K562 (cell line): ENCODE measurements at regions not wholly inside any gene's neighbourhood (a gene's known extent, or its start where the extent isn't known, plus 50 kb on each side); places are given as distances from the start of the nearest gene placed in this dataset.

Experiments used
- ATAC-seq: fragments of 200-7000 bp; cut with Tn5 transposase; 3 replicates; pipeline ENCODE4 v1.9.1; 2020; ENCODE audit warnings: moderate library complexity
- BruUV-seq: library from RNA; stranded (reverse); fragments of 400-500 nt; replicated peaks from 2 replicates; lab custom pipeline; 2021; lab: Mats Ljungman, UMichigan
- CTCF ChIA-PET: fragments of 300-600 bp; formaldehyde crosslinking; extraction: SDS; loops from one replicate; lab custom pipeline; 2021; ENCODE audit warnings: low intra/inter-chr PET ratio; lab: Yijun Ruan, JAX
- POLR2A ChIA-PET: fragments of 300-600, 350-650 bp; sonication (Branson Sonifier 250); formaldehyde crosslinking; extraction: SDS; loops from one replicate; lab custom pipeline; 2021; ENCODE audit warnings: antibody characterized with exemption, inconsistent platforms; lab: Yijun Ruan, JAX
- DNase-seq, 4 experiments: peaks; one replicate each; pipeline versions ENCODE4 v3.0.0 to v3.0.0-alpha.2; 2011 to 2018; ENCODE audit warnings: low spot score in 3 of 4, mixed read lengths in 3 of 4; ENCODE audit errors: extremely low read depth in 1 of 4
- FAIRE-seq: peaks from 2 replicates; lab custom pipeline; 2011; peaks lifted over from hg19 to GRCh38; lab: Jason Lieb, UNC
- H2AFZ ChIP-seq: 2 replicates; pipeline ENCODE4 v1.6.0; 2011; ENCODE audit warnings: low read depth, low read length, control low read depth, inconsistent platforms
- H3K27ac ChIP-seq: fragments of 200-600 bp; 3 replicates; pipeline ENCODE4 v1.8.0; 2011; ENCODE audit warnings: low read depth, mild to moderate bottlenecking, control low read depth, inconsistent platforms, low read length, moderate library complexity, mixed read lengths; ENCODE audit errors: extremely low read depth
- H3K27me3 ChIP-seq, 2 experiments: fragments of 300-600 bp in 1 of 2; 2 replicates in 1 of 2; 3 replicates in 1 of 2; pipeline versions ENCODE4 v1.6.0 to v1.8.0; 2011; ENCODE audit warnings: inconsistent platforms in 2 of 2, low read length in 2 of 2, mild to moderate bottlenecking in 1 of 2, mixed read lengths in 1 of 2, moderate library complexity in 1 of 2; ENCODE audit not compliant: control insufficient read depth in 2 of 2, insufficient read depth in 2 of 2
- H3K36me3 ChIP-seq: fragments of 300-600 bp; 3 replicates; pipeline ENCODE4 v1.8.0; 2011; ENCODE audit warnings: mild to moderate bottlenecking, low read length, inconsistent platforms; ENCODE audit not compliant: control insufficient read depth, insufficient read depth
- H3K4me1 ChIP-seq, 2 experiments: fragments of 200-600 bp in 1 of 2; replicated peaks in 1 of 2; 2 replicates in 1 of 2; 3 replicates in 1 of 2; pipeline versions ENCODE4 v1.5.1 to v1.8.0; 2011; ENCODE audit warnings: inconsistent platforms in 2 of 2, low read length in 2 of 2, mild to moderate bottlenecking in 1 of 2, mixed read lengths in 1 of 2, moderate library complexity in 1 of 2; ENCODE audit not compliant: control insufficient read depth in 2 of 2, insufficient read depth in 2 of 2
- H3K4me2 ChIP-seq: 2 replicates; pipeline ENCODE4 v1.6.1; 2011; ENCODE audit warnings: low read length, control low read depth, inconsistent platforms, mixed read lengths; ENCODE audit not compliant: insufficient read depth
- H3K4me3 ChIP-seq: fragments of 200-600 bp; sonication (generic), shearing (Covaris generic); 2 replicates; pipeline ENCODE4 v1.5.1; 2016; ENCODE audit warnings: control low read depth, inconsistent platforms
- H3K79me2 ChIP-seq: fragments of 200-600 bp; 3 replicates; pipeline ENCODE4 v1.8.0; 2011; ENCODE audit warnings: low read length, inconsistent platforms; ENCODE audit not compliant: control insufficient read depth, insufficient read depth
- H3K9ac ChIP-seq, 2 experiments: 2 replicates each; pipeline versions ENCODE4 v1.6.0 to v1.6.1; 2011; ENCODE audit warnings: low read depth in 2 of 2, low read length in 2 of 2, control low read depth in 1 of 2, inconsistent platforms in 1 of 2, mild to moderate bottlenecking in 1 of 2, mixed read lengths in 1 of 2; ENCODE audit not compliant: insufficient read depth in 1 of 2
- H3K9me1 ChIP-seq: one replicate; pipeline ENCODE4 v1.6.0; 2011; ENCODE audit warnings: inconsistent platforms, mild to moderate bottlenecking, low read length, moderate library complexity; ENCODE audit not compliant: control insufficient read depth, insufficient read depth
- H3K9me3 ChIP-seq: replicated peaks from 2 replicates; pipeline ENCODE4 v1.5.1; 2011; ENCODE audit warnings: low read depth, low read length, inconsistent platforms; ENCODE audit not compliant: control insufficient read depth, insufficient read depth
- H4K20me1 ChIP-seq: replicated peaks from 2 replicates; pipeline ENCODE4 v1.6.1; 2011; ENCODE audit warnings: low read length, inconsistent platforms, mixed read lengths; ENCODE audit not compliant: control insufficient read depth, insufficient read depth
- CBFA2T2 ChIP-seq: fragments of 450-650 bp; conservative IDR thresholded peaks from 2 replicates; pipeline ENCODE4 v1.6.1; 2017; ENCODE audit warnings: mild to moderate bottlenecking
- ZNF253 ChIP-seq: fragments of 250-450 bp; sonication (Bioruptor Pico); conservative IDR thresholded peaks from 2 replicates; pipeline ENCODE4 v1.6.1; 2021; ENCODE audit warnings: mild to moderate bottlenecking
- ZNF3 ChIP-seq: fragments of 250-450 bp; sonication (Bioruptor Pico); IDR thresholded peaks from 2 replicates; pipeline ENCODE4 v1.5.0; 2021; ENCODE audit warnings: mild to moderate bottlenecking, moderate library complexity
- WGBS: fragments of 100-300 bp; shearing (Covaris generic); methylation state at CpG from one replicate; pipeline ENCODE4 v1.1.6; 2016; ENCODE audit warnings: low coverage, mixed read lengths; ENCODE audit not compliant: insufficient coverage; ENCODE audit errors: missing lambda C conversion rate; 5-methylcytosine and 5-hydroxymethylcytosine counted together
- in situ Hi-C: fragments of 300-500 bp; cut with MboI; formaldehyde crosslinking; loops from 4 replicates; pipeline ENCODE4 v1.15.0; 2018; ENCODE audit warnings: inconsistent platforms, mixed read lengths
- intact Hi-C: fragments of 100-400 bp; cut with micrococcal nuclease; formaldehyde crosslinking; loops from 2 replicates; pipeline ENCODE4 v1.14.2; 2022

DNA sequence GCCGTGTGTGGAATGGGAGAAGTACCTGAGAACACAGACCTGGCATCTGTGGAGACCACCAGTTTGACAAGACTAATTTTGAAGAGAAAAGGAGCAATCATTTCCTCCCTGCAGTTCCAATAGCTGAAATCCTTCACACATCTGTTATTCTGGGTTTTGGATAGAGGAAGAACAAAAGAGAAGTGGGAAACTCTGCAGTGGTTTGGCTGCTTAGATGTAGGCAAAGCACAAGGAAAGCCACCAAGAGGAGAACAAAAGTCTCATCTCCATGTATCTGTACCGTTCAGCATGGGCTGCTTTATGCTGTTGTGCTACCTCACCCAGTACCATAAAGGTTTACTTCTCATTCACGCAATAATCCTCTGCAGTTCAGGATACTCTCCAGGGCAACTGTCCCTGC, 153.1 kb upstream of the COL8A1 start:
- no peaks in the 10 kb centered on the region for H3K27me3 ChIP-seq
- no peak overlapping the region for H2AFZ ChIP-seq
- no peaks in the 10 kb centered on the region for H3K9me3 ChIP-seq
- CTCF ChIA-PET, result no interaction called here
- no peak overlapping the region for H3K4me2 ChIP-seq
- no peak for TF ChIP-seq ZNF253
- TF ChIP-seq, all 486 proteins: peak for 0
- no TSS peak for BruUV-seq
- in situ Hi-C loops, result no loop called here
- DNase-seq (no peak), ATAC-seq (no peak), FAIRE-seq (no peak)
- Histone ChIP-seq H3K79me2 (no peaks in the 10 kb centered on the region), H3K9me1 (no peaks in the 10 kb centered on the region), H3K36me3 (no peaks in the 10 kb centered on the region), H3K4me3 (no peak overlapping the region), H3K4me1 (no peaks in the 10 kb centered on the region), H4K20me1 (no peaks in the 10 kb centered on the region), H3K9ac (no peak overlapping the region), H3K27ac (no peak overlapping the region)
- WGBS, result 0% methylated on average over 3 of the region's 3 CpGs
- POLR2A ChIA-PET, result no interaction called here
- intact Hi-C loops, result no loop called here

DNA sequence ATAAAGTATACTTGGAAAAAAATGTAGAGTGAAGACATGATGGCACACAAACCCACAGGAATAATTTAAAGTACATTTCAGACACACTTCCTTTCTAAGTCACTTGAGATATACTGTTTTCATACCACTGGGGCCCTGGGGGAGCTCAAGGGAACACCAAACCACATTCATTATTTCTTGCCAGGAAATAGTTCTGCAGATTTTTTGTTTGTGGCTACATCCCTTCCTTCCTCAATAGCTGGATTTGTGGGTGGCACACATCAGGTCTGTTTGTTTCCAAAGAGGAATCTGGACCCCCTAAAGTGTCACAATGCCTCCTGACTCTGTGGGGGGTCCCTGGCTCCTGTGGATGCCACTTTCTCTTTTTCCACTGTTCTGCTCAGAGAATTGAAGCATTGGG, 153.5 kb upstream of the COL8A1 start:
- no peak overlapping the region for H2AFZ ChIP-seq
- in situ Hi-C loops (no loop called here), intact Hi-C loops (no loop called here)
- H4K20me1 ChIP-seq, result no peaks in the 10 kb centered on the region
- no peaks in the 10 kb centered on the region for H3K79me2 ChIP-seq
- DNase-seq (no peak), FAIRE-seq (no peak), ATAC-seq (no peak)
- no peak overlapping the region for H3K4me3 ChIP-seq
- no peak for TF ChIP-seq CBFA2T2
- no peak for TF ChIP-seq ZNF3 (CRISPR knock-in tag)
- no peaks in the 10 kb centered on the region for H3K4me1 ChIP-seq
- no peak overlapping the region for H3K4me2 ChIP-seq
- no peaks in the 10 kb centered on the region for H3K9me3 ChIP-seq
- H3K36me3 ChIP-seq, result no peaks in the 10 kb centered on the region
- H3K9ac ChIP-seq, result no peak overlapping the region
- BruUV-seq, result no TSS peak
- H3K9me1 ChIP-seq, result no peaks in the 10 kb centered on the region
- no peak overlapping the region for H3K27ac ChIP-seq
- ChIA-PET POLR2A (no interaction called here), CTCF (no interaction called here)
- H3K27me3 ChIP-seq, result no peaks in the 10 kb centered on the region
